GM12892 (cell line): ENCODE measurements at regions not wholly inside any gene's neighbourhood (a gene's known extent, or its start where the extent isn't known, plus 50 kb on each side); places are given as distances from the start of the nearest gene placed in this dataset.

ENCODE experiments used
- DNase-seq: peaks from one replicate; pipeline ENCODE4 v3.0.0; 2011; ENCODE audit not compliant: insufficient read length
- FAIRE-seq: peaks from 2 replicates; lab custom pipeline; 2011; peaks lifted over from hg19 to GRCh38; lab: Jason Lieb, UNC
- POLR2A ChIP-seq: IDR thresholded peaks from 2 replicates; pipeline ENCODE4 v1.6.1; 2011; ENCODE audit warnings: low read depth, low read length, control low read depth
- POLR2AphosphoS5 ChIP-seq: IDR thresholded peaks from 2 replicates; pipeline ENCODE4 v1.6.1; 2011; ENCODE audit warnings: low read depth, low read length, control low read depth
- TAF1 ChIP-seq: IDR thresholded peaks from 2 replicates; pipeline ENCODE4 v1.6.1; 2011; ENCODE audit warnings: low read depth, mild to moderate bottlenecking, control low read depth, low read length, borderline replicate concordance

- FAIRE-seq (no peak), DNase-seq (no peak)
- TF ChIP-seq POLR2AphosphoS5 (no peak), POLR2A (no peak), TAF1 (no peak)
These were observed 97.8 kb upstream of the HDAC4 start for GRCh38 chr2:239498576-239498975.

- TF ChIP-seq POLR2AphosphoS5, result no peak
- no peak for FAIRE-seq
- DNase-seq, result no peak
These were observed 95.9 kb upstream of the HDAC4 start for GRCh38 chr2:239496700-239497099.

- TF ChIP-seq POLR2AphosphoS5 (no peak), POLR2A (no peak), TAF1 (no peak)
- FAIRE-seq (no peak), DNase-seq (no peak)
These were observed 95.0 kb upstream of the HDAC4 start for GRCh38 chr2:239495791-239496233.

- no peak for FAIRE-seq
- no peak for TF ChIP-seq POLR2A
- TF ChIP-seq TAF1, result no peak
- TF ChIP-seq POLR2AphosphoS5, result no peak
- DNase-seq, result no peak
These were observed 94.4 kb upstream of the HDAC4 start for GRCh38 chr2:239495175-239495574.

GRCh38 chr2:239494578-239494977 lies 93.8 kb upstream of the HDAC4 start:
- TF ChIP-seq TAF1 (no peak), POLR2A (no peak), POLR2AphosphoS5 (no peak)
- FAIRE-seq (no peak), DNase-seq (no peak)

GRCh38 chr2:239489481-239489880 lies 88.7 kb upstream of the HDAC4 start:
- FAIRE-seq (no peak), DNase-seq (no peak)
- TF ChIP-seq POLR2A (no peak), POLR2AphosphoS5 (no peak), TAF1 (no peak)

- DNase-seq (no peak), FAIRE-seq (no peak)
- TF ChIP-seq POLR2A (no peak), POLR2AphosphoS5 (no peak), TAF1 (no peak)
These were observed 87.3 kb upstream of the HDAC4 start for GRCh38 chr2:239488125-239488524.

- FAIRE-seq (no peak), DNase-seq (no peak)
- TF ChIP-seq POLR2A, result no peak
- no peak for TF ChIP-seq POLR2AphosphoS5
- TF ChIP-seq TAF1, result no peak
These were observed 86.5 kb upstream of the HDAC4 start for GRCh38 chr2:239487272-239487671.

GRCh38 chr2:239485622-239486021 lies 84.8 kb upstream of the HDAC4 start:
- no peak for DNase-seq
- no peak for FAIRE-seq
- TF ChIP-seq TAF1 (no peak), POLR2AphosphoS5 (no peak), POLR2A (no peak)

- DNase-seq (no peak), FAIRE-seq (no peak)
- no peak for TF ChIP-seq POLR2A
- no peak for TF ChIP-seq TAF1
- TF ChIP-seq POLR2AphosphoS5, result no peak
These were observed 83.9 kb upstream of the HDAC4 start for GRCh38 chr2:239484571-239485355.

- DNase-seq, result no peak
- no peak for FAIRE-seq
- TF ChIP-seq POLR2AphosphoS5 (no peak), POLR2A (no peak), TAF1 (no peak)
These were observed 82.2 kb upstream of the HDAC4 start for GRCh38 chr2:239482778-239483712.
